ENCODE measurements at regions not wholly inside any gene's neighbourhood (a gene's known extent, or its start where the extent isn't known, plus 50 kb on each side); places are given as distances from the start of the nearest gene placed in this dataset.

DNA sequence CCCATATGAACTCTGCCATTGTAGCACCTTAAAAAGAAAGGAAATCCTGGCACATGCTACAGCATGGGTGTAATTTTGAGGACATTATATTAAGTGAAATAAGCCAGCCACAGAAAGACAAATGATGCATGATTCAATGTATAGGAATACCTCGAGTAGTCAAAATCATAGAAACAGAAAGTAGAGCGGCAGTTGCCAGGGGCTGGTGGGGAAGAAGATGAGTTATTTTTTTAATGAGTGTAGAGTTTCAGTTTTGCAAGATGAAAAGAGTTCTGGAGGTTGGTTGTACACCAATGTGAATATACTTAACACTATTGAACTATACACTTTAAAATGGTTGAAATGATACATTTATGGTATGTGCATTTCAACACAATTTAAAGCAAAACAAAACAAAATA is 133.0 kb downstream of the ZDHHC21 start:
- Mint-ChIP-seq H3K27me3 (no peaks in the 10 kb centered on the region), H3K27ac (no peak overlapping the region), H3K4me1 (peaks cover 6% of the 10 kb centered on the region), H3K36me3 (no peaks in the 10 kb centered on the region), H3K9me3 (peaks cover 3% of the 10 kb centered on the region), H3K4me3 (no peak overlapping the region)
- CTCF ChIA-PET = no interaction called here
- no peak for DNase-seq

DNA sequence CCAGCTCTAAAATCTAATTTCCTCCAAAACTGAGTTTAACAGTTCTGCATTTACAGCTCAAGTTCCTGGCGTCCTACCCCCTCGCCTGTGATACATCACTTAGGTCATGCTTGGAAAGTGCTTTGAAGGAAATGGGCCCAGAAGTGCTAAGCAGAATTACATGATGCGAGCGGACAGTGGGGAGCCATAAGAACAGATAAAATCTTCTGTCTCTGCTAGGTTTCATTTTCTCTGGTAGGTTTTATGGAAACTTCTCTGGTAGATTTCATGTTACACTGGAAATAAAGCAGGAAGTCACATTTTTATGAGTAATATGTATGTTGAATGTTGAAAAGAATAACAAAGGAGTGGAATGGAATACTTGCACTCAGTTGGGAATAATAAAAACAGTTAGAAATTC is 138.3 kb downstream of the ZDHHC21 start:
- CTCF ChIA-PET = interaction anchor here (1.5 kb wide), 1 partner anchor 9 kb away, joined by 3 read pairs; no protein-coding TSS in a partner anchor
- no peak for DNase-seq
- H3K36me3 Mint-ChIP-seq = no peaks in the 10 kb centered on the region
- no peaks in the 10 kb centered on the region for H3K4me1 Mint-ChIP-seq
- H3K4me3 Mint-ChIP-seq = no peak overlapping the region
- peaks cover 1% of the 10 kb centered on the region for H3K9me3 Mint-ChIP-seq
- no peaks in the 10 kb centered on the region for H3K27me3 Mint-ChIP-seq
- no peak overlapping the region for H3K27ac Mint-ChIP-seq

DNA sequence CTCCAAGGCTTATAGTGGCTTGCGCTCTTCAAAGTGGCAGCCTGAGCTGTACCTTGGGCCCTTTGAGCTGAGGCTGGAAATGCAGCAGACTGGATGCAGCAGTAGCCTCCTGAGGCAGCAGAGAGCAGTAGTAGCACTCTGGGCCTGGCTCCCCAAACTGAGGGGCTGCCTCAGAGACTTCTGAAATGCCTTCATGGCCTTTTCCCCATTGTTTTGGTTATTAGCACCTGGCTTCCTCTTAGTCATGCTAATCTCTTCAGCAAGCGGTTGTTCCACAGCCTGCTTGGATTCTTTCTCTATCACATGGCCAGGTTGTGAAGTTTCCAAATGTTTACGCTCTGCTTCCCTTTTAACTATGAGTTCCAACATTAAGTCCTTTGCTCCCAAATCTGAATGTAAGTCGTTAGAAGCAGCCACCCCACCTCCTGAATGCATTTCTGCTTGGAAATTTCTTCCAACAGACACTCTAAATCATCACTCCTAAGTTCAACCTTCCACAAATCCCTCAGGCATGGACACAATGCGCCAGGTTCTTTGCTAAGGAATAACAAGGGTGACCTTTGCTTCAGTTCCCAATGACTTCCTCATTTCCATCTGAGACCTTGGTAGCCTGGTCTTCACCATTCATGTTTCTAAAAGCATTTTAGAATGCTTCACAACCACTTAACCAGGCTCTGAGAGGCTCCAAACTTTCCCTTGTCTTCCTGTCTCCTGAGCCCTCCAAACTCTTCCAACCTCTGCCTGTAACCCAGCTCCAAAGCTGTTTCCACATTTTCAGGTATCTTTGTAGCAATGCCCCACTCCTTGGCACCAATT is 145.8 kb downstream of the ZDHHC21 start:
- no peaks in the 10 kb centered on the region for H3K4me1 Mint-ChIP-seq
- CTCF ChIA-PET = no interaction called here
- no peak for DNase-seq
- H3K27ac Mint-ChIP-seq = no peak overlapping the region
- no peak overlapping the region for H3K4me3 Mint-ChIP-seq
- H3K27me3 Mint-ChIP-seq = no peaks in the 10 kb centered on the region
- no peaks in the 10 kb centered on the region for H3K9me3 Mint-ChIP-seq
- no peaks in the 10 kb centered on the region for H3K36me3 Mint-ChIP-seq

DNA sequence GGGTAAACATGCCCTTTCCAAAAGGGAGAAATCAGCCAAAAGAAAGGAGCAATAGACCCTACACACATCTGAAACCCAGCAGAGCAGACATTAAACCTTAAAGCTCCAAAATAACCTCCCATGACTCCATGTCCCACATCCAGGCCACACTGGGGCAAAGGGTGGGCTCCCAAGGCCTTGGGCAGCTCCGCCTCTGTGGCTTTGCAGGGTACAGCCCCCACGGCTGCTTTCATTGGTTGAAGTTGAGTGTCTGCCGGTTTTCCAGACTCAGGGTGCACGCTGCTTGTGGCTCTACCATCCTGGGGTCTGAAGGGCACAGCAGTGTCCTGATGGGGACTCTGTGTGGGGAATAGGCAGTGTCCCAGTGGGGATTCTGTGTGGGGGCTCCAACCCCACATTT is 146.5 kb downstream of the ZDHHC21 start:
- Mint-ChIP-seq H3K27ac (no peak overlapping the region), H3K27me3 (no peaks in the 10 kb centered on the region), H3K4me3 (no peak overlapping the region), H3K4me1 (no peaks in the 10 kb centered on the region), H3K36me3 (no peaks in the 10 kb centered on the region), H3K9me3 (no peaks in the 10 kb centered on the region)
- CTCF ChIA-PET = no interaction called here
- no peak for DNase-seq

DNA sequence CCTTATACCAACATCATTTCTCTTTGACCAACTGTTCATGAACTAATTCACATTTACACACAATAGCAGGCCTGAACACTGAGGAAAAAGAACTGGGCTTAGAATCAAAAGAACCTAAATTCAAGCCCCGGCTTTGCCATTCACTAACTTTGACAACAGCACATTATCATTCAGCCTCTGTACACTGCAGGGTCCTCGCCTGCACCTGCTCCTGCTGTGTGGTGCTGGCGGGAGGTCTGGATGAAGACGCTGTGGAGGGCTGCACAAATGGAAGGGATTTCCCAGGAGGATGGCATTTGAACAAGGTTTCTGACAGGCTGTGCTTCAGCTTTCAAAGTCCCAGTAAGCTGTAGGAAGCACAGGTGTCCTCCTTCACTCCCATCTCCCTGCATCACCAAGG is 151.2 kb downstream of the ZDHHC21 start:
- Mint-ChIP-seq H3K9me3 (no peaks in the 10 kb centered on the region), H3K4me1 (no peaks in the 10 kb centered on the region), H3K4me3 (no peak overlapping the region), H3K36me3 (no peaks in the 10 kb centered on the region), H3K27ac (no peak overlapping the region), H3K27me3 (no peaks in the 10 kb centered on the region)
- CTCF ChIA-PET = no interaction called here
- DNase-seq = no peak

DNA sequence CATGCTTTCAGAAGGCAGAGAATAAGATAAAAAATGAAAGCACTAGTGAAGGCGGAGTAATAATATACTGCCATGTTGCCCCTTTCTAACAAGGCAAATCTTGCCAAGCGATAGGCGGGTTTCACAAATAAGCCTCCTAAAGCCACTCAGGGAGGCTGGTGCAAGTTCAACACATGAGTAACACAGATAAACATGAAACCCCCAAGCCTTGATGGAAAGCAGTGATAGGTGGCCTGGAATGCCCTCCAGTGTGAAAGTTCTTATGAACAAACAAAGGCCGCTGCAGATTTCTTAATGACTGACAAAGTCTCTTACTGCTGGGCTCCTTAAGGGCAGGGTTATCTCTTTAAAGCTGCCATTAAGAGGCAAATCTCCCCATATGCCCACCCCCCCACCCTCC is 154.7 kb downstream of the ZDHHC21 start:
- H3K4me1 Mint-ChIP-seq = no peaks in the 10 kb centered on the region
- no peak overlapping the region for H3K4me3 Mint-ChIP-seq
- peaks cover 13% of the 10 kb centered on the region for H3K27me3 Mint-ChIP-seq
- no peaks in the 10 kb centered on the region for H3K36me3 Mint-ChIP-seq
- no peaks in the 10 kb centered on the region for H3K9me3 Mint-ChIP-seq
- no peak overlapping the region for H3K27ac Mint-ChIP-seq
- no peak for DNase-seq
- CTCF ChIA-PET = no interaction called here

DNA sequence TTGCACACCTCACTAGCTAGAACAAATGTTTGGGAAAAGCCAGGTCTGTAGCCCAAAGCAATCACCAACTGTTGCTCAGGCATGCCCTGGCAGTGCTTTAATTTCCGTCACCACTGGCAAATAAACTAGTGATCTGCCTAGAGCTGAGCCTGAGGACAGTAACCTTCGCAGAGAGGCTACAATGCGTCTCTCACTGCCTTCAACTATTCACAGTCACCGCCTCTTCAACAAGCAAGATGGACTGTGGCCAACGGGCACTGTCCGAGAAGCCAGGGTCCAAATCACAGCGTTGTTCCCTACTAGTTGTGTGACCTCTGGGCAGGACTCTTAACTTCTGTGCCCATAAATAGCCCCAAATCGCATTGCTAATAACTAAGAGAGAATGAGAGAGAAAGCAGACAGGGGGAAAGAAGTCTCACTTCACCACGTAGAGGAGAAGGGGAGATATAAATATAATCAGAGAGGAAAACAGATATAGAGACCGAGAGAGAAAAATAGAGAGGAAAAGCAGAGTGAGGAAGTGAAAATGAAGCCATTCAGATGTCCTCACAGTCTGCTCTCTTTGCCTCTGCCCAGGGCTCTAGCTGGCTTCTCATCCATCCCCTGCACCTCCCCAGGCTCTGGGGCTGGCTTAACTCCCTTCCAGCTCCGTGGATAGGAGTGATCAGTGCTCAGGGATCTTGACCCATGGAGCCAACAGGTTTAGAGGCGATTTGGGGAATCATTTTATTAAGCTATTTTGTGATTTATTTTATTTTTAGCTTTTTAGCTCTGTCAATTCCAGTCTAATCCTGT is 157.9 kb downstream of the ZDHHC21 start:
- no peak overlapping the region for H3K27ac Mint-ChIP-seq
- DNase-seq = no peak
- no peak overlapping the region for H3K4me3 Mint-ChIP-seq
- H3K9me3 Mint-ChIP-seq = no peaks in the 10 kb centered on the region
- H3K36me3 Mint-ChIP-seq = no peaks in the 10 kb centered on the region
- CTCF ChIA-PET = no interaction called here
- peaks cover 13% of the 10 kb centered on the region for H3K27me3 Mint-ChIP-seq
- H3K4me1 Mint-ChIP-seq = no peaks in the 10 kb centered on the region

DNA sequence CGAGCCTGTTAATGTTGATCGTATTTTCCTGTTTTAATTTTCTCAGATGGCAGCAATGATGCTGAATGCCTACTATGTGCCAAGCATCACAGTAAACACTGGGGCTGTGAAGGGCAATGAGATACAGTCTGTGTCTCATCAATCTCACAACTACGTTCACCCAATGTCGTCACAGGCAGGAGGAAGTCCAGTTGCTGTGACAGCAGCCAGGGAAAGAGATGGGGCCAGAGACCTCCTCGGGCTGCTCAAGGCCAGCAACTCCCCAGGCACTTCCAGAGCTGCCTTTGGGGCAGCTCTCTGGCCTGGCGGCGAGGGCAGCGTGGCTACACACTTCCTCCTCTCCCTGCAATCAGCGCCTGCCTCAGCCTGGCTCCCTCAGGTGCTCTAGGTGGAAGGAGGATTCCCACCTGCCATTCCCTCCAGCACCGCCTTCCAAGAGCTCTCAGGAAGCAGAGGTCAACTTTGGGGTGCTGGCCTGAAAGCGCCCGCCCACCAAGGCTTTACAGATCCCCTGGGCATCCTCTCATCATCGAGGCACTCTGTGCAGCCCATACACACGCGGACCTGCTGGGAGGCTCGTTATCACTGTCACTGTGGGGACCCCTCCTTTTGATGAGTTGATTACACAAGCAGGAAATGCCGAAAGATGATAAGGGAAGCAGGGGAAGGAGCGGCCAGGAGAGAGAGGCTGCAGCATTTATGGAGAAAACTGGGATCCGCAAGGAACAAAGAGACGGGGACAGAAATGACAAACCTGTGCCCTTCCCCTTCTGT is 159.2 kb downstream of the ZDHHC21 start:
- Mint-ChIP-seq H3K9me3 (no peaks in the 10 kb centered on the region), H3K27ac (no peak overlapping the region), H3K4me1 (no peaks in the 10 kb centered on the region), H3K36me3 (no peaks in the 10 kb centered on the region), H3K4me3 (no peak overlapping the region), H3K27me3 (peaks cover 13% of the 10 kb centered on the region)
- no peak for DNase-seq
- CTCF ChIA-PET = no interaction called here

DNA sequence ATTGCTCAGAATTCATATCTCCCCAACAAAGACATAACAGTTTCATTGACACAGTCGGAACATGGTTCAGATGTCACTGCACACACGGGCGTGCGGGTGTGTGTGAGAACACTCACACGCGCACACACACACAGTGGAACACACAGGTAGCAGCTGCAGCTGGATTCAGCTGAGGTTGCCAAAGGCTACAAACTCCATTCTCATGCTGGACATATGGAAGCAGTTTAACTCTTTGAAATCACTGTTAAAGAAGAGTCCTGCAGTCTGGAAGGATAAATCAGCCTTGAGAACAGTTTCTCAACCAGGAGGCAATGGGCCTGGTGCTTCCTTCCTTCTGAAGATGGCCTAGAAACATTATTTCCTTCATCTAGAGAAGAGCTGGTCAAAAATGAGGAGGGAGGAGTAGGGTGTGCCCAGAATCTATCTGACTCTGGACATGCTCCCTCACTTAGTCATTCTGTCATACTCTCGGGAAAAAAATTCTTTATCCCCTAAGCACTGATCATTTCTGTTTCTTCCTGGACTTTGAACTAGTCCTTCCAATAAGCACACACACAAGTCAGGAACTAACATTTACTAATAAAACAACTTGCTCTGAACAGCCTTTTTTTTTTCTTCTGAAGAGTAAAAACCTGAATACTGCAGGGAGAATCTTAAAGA is 160.6 kb downstream of the ZDHHC21 start:
- no peaks in the 10 kb centered on the region for H3K4me1 Mint-ChIP-seq
- H3K36me3 Mint-ChIP-seq = no peaks in the 10 kb centered on the region
- peaks cover 13% of the 10 kb centered on the region for H3K27me3 Mint-ChIP-seq
- no peak for DNase-seq
- H3K27ac Mint-ChIP-seq = no peak overlapping the region
- CTCF ChIA-PET = no interaction called here
- no peak overlapping the region for H3K4me3 Mint-ChIP-seq
- H3K9me3 Mint-ChIP-seq = no peaks in the 10 kb centered on the region

DNA sequence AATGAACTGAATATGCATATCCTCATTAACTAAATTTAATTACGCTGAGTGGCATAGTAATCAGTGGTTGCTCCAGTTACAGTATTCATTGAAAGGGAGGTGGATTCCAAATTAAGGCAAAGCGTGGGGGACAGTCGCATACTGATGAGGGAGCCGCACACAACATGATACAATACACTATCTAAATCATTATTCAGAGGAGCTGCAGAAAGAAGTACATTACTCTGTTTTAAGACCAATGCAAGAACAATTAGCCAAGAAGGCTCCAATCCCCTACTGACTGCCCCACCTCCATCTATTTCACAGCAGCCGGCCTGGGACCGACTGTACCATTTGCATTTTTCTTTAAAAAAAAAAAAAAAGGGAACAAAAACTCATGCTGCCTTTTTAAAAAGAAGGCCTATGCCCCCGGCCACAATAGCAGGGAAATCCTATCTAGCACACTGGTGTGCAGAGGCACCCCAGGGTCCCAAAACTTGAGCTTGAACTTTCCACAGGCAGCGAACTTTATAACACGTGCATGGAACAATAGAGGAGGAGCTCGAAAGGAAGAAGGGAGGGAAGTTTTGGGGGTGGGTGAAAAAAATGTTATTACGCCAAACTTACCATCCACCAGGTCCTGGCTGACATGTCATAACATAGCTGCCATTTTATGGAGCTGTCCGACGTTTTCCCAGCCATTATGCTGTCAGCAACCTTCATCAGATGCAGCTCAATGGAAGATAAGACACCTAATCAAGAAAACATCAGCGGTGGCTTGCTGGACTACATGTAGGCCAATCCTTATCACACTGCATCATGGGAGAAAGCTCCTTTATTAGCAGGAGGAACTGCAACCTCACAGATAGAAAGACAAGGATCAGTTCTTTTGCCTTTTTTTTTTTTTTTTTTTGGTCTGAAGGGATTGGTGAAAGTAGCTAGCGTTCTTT is 161.6 kb downstream of the ZDHHC21 start:
- CTCF ChIA-PET = no interaction called here
- Mint-ChIP-seq H3K4me3 (no peak overlapping the region), H3K9me3 (no peaks in the 10 kb centered on the region), H3K27me3 (peaks cover 10% of the 10 kb centered on the region), H3K27ac (no peak overlapping the region), H3K4me1 (no peaks in the 10 kb centered on the region), H3K36me3 (no peaks in the 10 kb centered on the region)
- DNase-seq = no peak

DNA sequence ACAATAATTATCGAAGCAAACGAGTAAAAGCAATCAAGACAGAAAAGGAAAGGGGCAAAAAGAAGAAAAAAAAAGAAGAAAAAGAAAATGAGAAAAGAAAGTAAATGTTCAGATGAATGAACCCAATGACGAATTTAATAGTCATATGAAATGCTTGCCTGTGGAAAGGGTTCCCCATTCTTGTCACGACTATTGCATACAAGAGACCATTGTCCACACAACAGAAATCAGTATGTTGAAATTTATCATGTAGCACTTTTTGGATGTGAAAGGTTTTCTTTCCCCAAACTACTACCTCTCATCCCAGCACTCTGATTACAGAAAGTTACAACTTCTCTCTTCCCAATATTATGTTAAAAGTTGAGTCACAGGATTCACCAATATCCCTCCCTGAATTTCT is 162.4 kb downstream of the ZDHHC21 start:
- no peak for DNase-seq
- H3K9me3 Mint-ChIP-seq = no peaks in the 10 kb centered on the region
- no peaks in the 10 kb centered on the region for H3K36me3 Mint-ChIP-seq
- CTCF ChIA-PET = no interaction called here
- H3K4me1 Mint-ChIP-seq = no peaks in the 10 kb centered on the region
- H3K27ac Mint-ChIP-seq = no peak overlapping the region
- H3K4me3 Mint-ChIP-seq = no peak overlapping the region
- H3K27me3 Mint-ChIP-seq = peaks cover 10% of the 10 kb centered on the region

DNA sequence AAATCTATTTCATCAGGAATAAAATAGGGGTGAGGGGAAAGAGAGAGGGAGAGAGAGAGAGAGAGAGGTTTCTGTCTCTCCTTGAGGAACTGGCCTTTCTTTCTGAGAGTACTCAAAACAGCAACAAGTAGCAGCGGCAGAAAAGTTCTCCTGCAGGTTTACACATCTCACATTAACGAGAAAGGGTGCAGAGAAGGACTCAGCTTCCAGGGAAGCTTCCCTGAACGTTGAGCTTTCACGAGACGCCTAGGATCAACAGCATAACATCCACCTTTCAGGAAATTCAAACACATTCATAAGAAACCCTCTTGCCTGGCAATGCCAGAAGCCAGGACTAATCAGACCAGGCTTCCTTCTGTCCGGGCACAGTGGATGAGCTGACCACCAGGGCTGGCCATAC is 162.9 kb downstream of the ZDHHC21 start:
- Mint-ChIP-seq H3K9me3 (no peaks in the 10 kb centered on the region), H3K36me3 (no peaks in the 10 kb centered on the region), H3K4me3 (no peak overlapping the region), H3K4me1 (no peaks in the 10 kb centered on the region), H3K27me3 (peaks cover 10% of the 10 kb centered on the region), H3K27ac (no peak overlapping the region)
- DNase-seq = no peak
- CTCF ChIA-PET = no interaction called here

DNA sequence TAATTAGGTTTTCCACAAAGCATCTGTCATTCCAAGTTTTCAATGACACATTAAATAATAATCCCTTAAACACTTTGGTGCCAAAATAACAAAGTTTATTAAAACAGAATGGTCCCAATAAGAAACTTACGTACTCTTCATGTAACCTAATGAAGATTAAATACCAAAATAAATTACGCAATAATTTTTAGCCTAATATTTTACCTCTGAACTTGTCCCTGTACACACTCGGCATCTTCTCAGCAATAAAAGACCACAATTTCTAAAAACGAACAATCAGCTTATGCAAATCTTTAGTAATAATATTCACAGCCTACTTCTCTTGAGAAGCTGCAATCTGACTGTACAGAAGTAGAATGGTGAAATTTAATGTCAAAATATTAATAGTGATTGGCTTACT is 163.6 kb downstream of the ZDHHC21 start:
- no peak overlapping the region for H3K27ac Mint-ChIP-seq
- no peaks in the 10 kb centered on the region for H3K36me3 Mint-ChIP-seq
- CTCF ChIA-PET = no interaction called here
- peaks cover 5% of the 10 kb centered on the region for H3K27me3 Mint-ChIP-seq
- no peak for DNase-seq
- H3K4me1 Mint-ChIP-seq = no peaks in the 10 kb centered on the region
- H3K9me3 Mint-ChIP-seq = no peaks in the 10 kb centered on the region
- H3K4me3 Mint-ChIP-seq = no peak overlapping the region
